HEK293 (cell line): ENCODE measurements at regions not wholly inside any gene's neighbourhood (a gene's known extent, or its start where the extent isn't known, plus 50 kb on each side); places are given as distances from the start of the nearest gene placed in this dataset.

ENCODE experiments used
- CTCF ChIA-PET: fragments of 350-600 bp; formaldehyde crosslinking; extraction: SDS; loops from one replicate; lab custom pipeline; 2021; ENCODE audit warnings: antibody characterized with exemption; lab: Yijun Ruan, JAX
- POLR2A ChIA-PET: fragments of 300-600 bp; formaldehyde crosslinking; extraction: SDS; loops from one replicate; lab custom pipeline; 2020; ENCODE audit warnings: antibody characterized with exemption, inconsistent platforms; lab: Yijun Ruan, JAX
- H3K27ac ChIP-seq: fragments of 200-500 bp; sonication (Bioruptor generic); 2 replicates; pipeline ENCODE4 v1.5.1; 2014; ENCODE audit warnings: low read depth, low read length, control low read depth, inconsistent platforms; ENCODE audit errors: extremely low read depth
- H3K36me3 ChIP-seq, 2 experiments: fragments of 200-500 bp in 1 of 2; sonication (Bioruptor generic) in 1 of 2; 1 replicate in 1 of 2; 2 replicates in 1 of 2; pipeline ENCODE4 v1.5.1; 2014 to 2017; ENCODE audit warnings: inconsistent platforms in 2 of 2, low read length in 2 of 2; ENCODE audit not compliant: control insufficient read depth in 2 of 2, insufficient read depth in 1 of 2
- H3K4me1 ChIP-seq: fragments of 200-500 bp; sonication (Bioruptor generic); 2 replicates; pipeline ENCODE4 v1.5.1; 2014; ENCODE audit warnings: mild to moderate bottlenecking, low read length, inconsistent platforms; ENCODE audit not compliant: control insufficient read depth, insufficient read depth
- H3K4me3 ChIP-seq: 2 replicates; pipeline ENCODE4 v1.5.1; 2011; ENCODE audit warnings: low read depth, mild to moderate bottlenecking, control low read depth, low read length, moderate library complexity
- H3K9me3 ChIP-seq: fragments of 200-500 bp; sonication (Bioruptor generic); 2 replicates; pipeline ENCODE4 v1.5.1; 2014; ENCODE audit warnings: low read depth, low read length, inconsistent platforms; ENCODE audit not compliant: control insufficient read depth, insufficient read depth
- AEBP2 ChIP-seq: fragments of 450-650 bp; formaldehyde crosslinking; IDR thresholded peaks from 2 replicates; pipeline ENCODE4 v1.5.1; 2016; ENCODE audit warnings: missing biosample characterization, missing genetic modification characterization, borderline replicate concordance
- ATF2 ChIP-seq: fragments of 450-650 bp; formaldehyde crosslinking; IDR thresholded peaks from 2 replicates; pipeline ENCODE4 v1.5.1; 2016; ENCODE audit warnings: missing biosample characterization, missing genetic modification characterization, low read depth
- BCL11B ChIP-seq: fragments of 450-650 bp; formaldehyde crosslinking; IDR thresholded peaks from 2 replicates; pipeline ENCODE4 v1.5.1; 2016; ENCODE audit warnings: low read depth, missing biosample characterization, missing genetic modification characterization
- HIC1 ChIP-seq: fragments of 450-650 bp; formaldehyde crosslinking; IDR thresholded peaks from 2 replicates; pipeline ENCODE4 v1.5.1; 2016; ENCODE audit warnings: missing biosample characterization, missing genetic modification characterization
- MZF1 ChIP-seq: fragments of 450-650 bp; formaldehyde crosslinking; IDR thresholded peaks from 2 replicates; pipeline ENCODE4 v1.5.1; 2017; ENCODE audit warnings: missing biosample characterization, missing genetic modification characterization, borderline replicate concordance
- PBX3 ChIP-seq: sonication (generic); formaldehyde crosslinking; IDR thresholded peaks from 2 replicates; pipeline ENCODE4 v1.8.1; 2022; ENCODE audit warnings: mild to moderate bottlenecking, moderate library complexity, missing genetic modification reagents
- TCF7L2 ChIP-seq: IDR thresholded peaks from 2 replicates; pipeline ENCODE4 v1.6.1; 2011; ENCODE audit warnings: low read depth, mild to moderate bottlenecking, inconsistent platforms, low read length, moderate library complexity, borderline replicate concordance
- WT1 ChIP-seq: fragments of 450-650 bp; formaldehyde crosslinking; IDR thresholded peaks from 2 replicates; pipeline ENCODE4 v1.5.1; 2016; ENCODE audit warnings: missing biosample characterization, missing genetic modification characterization
- ZEB2 ChIP-seq: fragments of 450-650 bp; formaldehyde crosslinking; IDR thresholded peaks from 2 replicates; pipeline ENCODE4 v1.5.1; 2016; ENCODE audit warnings: missing biosample characterization, missing genetic modification characterization
- ZNF148 ChIP-seq: fragments of 450-650 bp; formaldehyde crosslinking; IDR thresholded peaks from 2 replicates; pipeline ENCODE4 v1.5.0; 2017; ENCODE audit warnings: missing biosample characterization, missing genetic modification characterization, borderline replicate concordance
- ZNF292 ChIP-seq: fragments of 450-650 bp; formaldehyde crosslinking; IDR thresholded peaks from 2 replicates; pipeline ENCODE4 v1.5.1; 2016; ENCODE audit warnings: low read depth, missing biosample characterization, missing genetic modification characterization, borderline replicate concordance
- ZNF521 ChIP-seq: fragments of 450-650 bp; formaldehyde crosslinking; IDR thresholded peaks from 2 replicates; pipeline ENCODE4 v1.5.1; 2017; ENCODE audit warnings: missing biosample characterization, mild to moderate bottlenecking, missing genetic modification characterization
- ZNF530 ChIP-seq: fragments of 450-650 bp; formaldehyde crosslinking; IDR thresholded peaks from 2 replicates; pipeline ENCODE4 v1.5.1; 2016; ENCODE audit warnings: low read depth, missing biosample characterization, missing genetic modification characterization
- ZNF747 ChIP-seq: fragments of 450-650 bp; formaldehyde crosslinking; IDR thresholded peaks from 2 replicates; pipeline ENCODE4 v1.5.1; 2016; ENCODE audit warnings: missing biosample characterization, missing genetic modification characterization
- ZNF791 ChIP-seq: fragments of 450-650 bp; formaldehyde crosslinking; IDR thresholded peaks from 2 replicates; pipeline ENCODE4 v1.5.1; 2016; ENCODE audit warnings: missing biosample characterization, missing genetic modification characterization
- ZSCAN23 ChIP-seq: fragments of 450-650 bp; formaldehyde crosslinking; IDR thresholded peaks from 2 replicates; pipeline ENCODE4 v1.5.1; 2016; ENCODE audit warnings: missing biosample characterization, missing genetic modification characterization
- ZSCAN30 ChIP-seq: fragments of 450-650 bp; IDR thresholded peaks from 2 replicates; pipeline ENCODE4 v1.5.1; 2018; ENCODE audit warnings: missing biosample characterization, mild to moderate bottlenecking, missing genetic modification characterization, moderate library complexity
- TF ChIP-seq, protein P1 (sequence below): fragments of 450-650 bp; formaldehyde crosslinking; IDR thresholded peaks from 2 replicates; pipeline ENCODE4 v1.5.1; 2016; ENCODE audit warnings: missing biosample characterization, missing genetic modification characterization, borderline replicate concordance

DNA sequence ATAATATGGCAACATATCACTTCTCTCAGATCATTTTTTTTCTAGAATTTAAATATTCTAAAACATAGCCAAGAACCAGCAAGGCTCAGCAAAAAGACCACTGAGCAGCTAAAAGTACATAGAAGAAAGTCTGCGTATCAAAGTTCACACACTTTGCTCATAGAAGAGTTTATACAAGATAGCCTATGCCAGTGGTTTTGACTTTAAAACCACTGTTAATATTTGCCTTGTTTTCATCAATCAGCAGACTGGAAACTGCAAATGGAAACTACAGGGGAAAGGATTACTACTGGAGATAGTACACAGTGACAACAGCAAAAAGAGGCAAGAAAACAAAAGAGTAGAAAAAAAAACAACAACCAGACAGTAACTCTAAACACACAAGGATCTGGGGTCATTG, 483.3 kb downstream of the ZSWIM6 start (continued):
- TF ChIP-seq ZNF148 (tag by site-specific recombination), result no peak
- no peak for TF ChIP-seq HIC1 (tag by site-specific recombination)
- TF ChIP-seq ZEB2 (tag by site-specific recombination), result no peak
- no peak for TF ChIP-seq ZNF292 (tag by site-specific recombination)
- TF ChIP-seq PBX3 (CRISPR knock-in tag), result no peak
- TF ChIP-seq ZNF521 (tag by site-specific recombination), result no peak

DNA sequence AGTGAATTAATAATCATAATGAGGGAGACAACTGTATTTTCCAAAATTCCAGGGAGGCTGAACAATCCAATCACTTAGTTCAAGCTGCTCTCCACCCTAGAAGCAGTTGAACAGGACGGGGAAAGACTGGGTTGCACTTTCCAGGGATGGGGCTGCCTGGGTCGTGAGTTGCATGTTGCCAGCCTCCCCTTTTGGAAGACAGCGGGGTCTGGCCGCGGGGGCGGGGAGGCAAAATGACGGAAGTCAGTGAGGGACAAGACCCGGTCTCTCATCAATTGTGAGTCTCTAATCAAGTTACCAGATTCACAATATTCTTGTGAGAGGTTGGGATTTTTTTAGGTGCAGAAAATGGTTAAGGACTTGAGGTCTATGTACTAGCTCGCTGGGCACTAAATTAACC, 484.1 kb downstream of the ZSWIM6 start:
- Histone ChIP-seq H3K27ac (no peak overlapping the region), H3K36me3 (no peaks in the 10 kb centered on the region), H3K4me1 (no peaks in the 10 kb centered on the region), H3K4me3 (no peak overlapping the region)
- CTCF ChIA-PET, result interaction anchor here (1.0 to 2.0 kb wide), 2 partner anchors 10 to 514 kb away, joined by 3 to 8 read pairs; no protein-coding TSS in a partner anchor
- TF ChIP-seq ZSCAN23 (tag by site-specific recombination), result no peak
- TF ChIP-seq ZNF747 (tag by site-specific recombination), result no peak
- TF ChIP-seq BCL11B (tag by site-specific recombination), result no peak
- TF ChIP-seq TCF7L2, result no peak
- TF ChIP-seq ZNF521 (tag by site-specific recombination), result no peak
- TF ChIP-seq ZSCAN30, result no peak
- TF ChIP-seq ZNF530 (tag by site-specific recombination), result no peak
- TF ChIP-seq, all 188 proteins: peak for 0
- POLR2A ChIA-PET, result no interaction called here
- no peaks in the 10 kb centered on the region; the same call in 1 of the 2 replicates for H3K9me3 ChIP-seq

GRCh38 chr5:61816585-61817450, 484.8 kb downstream of the ZSWIM6 start:
- ChIA-PET POLR2A (no interaction called here), CTCF (interaction anchor here (0.6 to 2.0 kb wide), 14 partner anchors 8 to 1966 kb away, joined by 3 to 8 read pairs (median 4); no protein-coding TSS in a partner anchor)
- H3K27ac ChIP-seq, result no peak overlapping the region
- no peaks in the 10 kb centered on the region for H3K4me1 ChIP-seq
- no peaks in the 10 kb centered on the region; the same call in 1 of the 2 replicates for H3K9me3 ChIP-seq
- H3K36me3 ChIP-seq, result no peaks in the 10 kb centered on the region
- H3K4me3 ChIP-seq, result no peak overlapping the region
- TF ChIP-seq WT1 (tag by site-specific recombination) (no peak), ATF2 (no peak), MZF1 (tag by site-specific recombination) (no peak), ZNF791 (no peak), AEBP2 (tag by site-specific recombination) (no peak)
- TF ChIP-seq, protein P1, sequence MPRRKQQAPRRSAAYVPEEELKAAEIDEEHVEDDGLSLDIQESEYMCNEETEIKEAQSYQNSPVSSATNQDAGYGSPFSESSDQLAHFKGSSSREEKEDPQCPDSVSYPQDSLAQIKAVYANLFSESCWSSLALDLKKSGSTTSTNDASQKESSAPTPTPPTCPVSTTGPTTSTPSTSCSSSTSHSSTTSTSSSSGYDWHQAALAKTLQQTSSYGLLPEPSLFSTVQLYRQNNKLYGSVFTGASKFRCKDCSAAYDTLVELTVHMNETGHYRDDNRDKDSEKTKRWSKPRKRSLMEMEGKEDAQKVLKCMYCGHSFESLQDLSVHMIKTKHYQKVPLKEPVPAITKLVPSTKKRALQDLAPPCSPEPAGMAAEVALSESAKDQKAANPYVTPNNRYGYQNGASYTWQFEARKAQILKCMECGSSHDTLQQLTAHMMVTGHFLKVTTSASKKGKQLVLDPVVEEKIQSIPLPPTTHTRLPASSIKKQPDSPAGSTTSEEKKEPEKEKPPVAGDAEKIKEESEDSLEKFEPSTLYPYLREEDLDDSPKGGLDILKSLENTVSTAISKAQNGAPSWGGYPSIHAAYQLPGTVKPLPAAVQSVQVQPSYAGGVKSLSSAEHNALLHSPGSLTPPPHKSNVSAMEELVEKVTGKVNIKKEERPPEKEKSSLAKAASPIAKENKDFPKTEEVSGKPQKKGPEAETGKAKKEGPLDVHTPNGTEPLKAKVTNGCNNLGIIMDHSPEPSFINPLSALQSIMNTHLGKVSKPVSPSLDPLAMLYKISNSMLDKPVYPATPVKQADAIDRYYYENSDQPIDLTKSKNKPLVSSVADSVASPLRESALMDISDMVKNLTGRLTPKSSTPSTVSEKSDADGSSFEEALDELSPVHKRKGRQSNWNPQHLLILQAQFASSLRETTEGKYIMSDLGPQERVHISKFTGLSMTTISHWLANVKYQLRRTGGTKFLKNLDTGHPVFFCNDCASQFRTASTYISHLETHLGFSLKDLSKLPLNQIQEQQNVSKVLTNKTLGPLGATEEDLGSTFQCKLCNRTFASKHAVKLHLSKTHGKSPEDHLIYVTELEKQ (tag by site-specific recombination), result no peak
